ENCODE measurements at regions not wholly inside any gene's neighbourhood (a gene's known extent, or its start where the extent isn't known, plus 50 kb on each side); places are given as distances from the start of the nearest gene placed in this dataset.

GRCh38 chr14:23895053-23895419 is 58.5 kb upstream of the DHRS4 start:
- DNase-seq = no peak
- no peak overlapping the region for H3K4me3 Mint-ChIP-seq

More at GRCh38 chr14:23895053-23895419, 58.5 kb upstream of the DHRS4 start:
- H2BK15ac ChIP-seq (ENCODE audit: low read depth, low read length) = no peak overlapping the region
- TF ChIP-seq, protein P1, sequence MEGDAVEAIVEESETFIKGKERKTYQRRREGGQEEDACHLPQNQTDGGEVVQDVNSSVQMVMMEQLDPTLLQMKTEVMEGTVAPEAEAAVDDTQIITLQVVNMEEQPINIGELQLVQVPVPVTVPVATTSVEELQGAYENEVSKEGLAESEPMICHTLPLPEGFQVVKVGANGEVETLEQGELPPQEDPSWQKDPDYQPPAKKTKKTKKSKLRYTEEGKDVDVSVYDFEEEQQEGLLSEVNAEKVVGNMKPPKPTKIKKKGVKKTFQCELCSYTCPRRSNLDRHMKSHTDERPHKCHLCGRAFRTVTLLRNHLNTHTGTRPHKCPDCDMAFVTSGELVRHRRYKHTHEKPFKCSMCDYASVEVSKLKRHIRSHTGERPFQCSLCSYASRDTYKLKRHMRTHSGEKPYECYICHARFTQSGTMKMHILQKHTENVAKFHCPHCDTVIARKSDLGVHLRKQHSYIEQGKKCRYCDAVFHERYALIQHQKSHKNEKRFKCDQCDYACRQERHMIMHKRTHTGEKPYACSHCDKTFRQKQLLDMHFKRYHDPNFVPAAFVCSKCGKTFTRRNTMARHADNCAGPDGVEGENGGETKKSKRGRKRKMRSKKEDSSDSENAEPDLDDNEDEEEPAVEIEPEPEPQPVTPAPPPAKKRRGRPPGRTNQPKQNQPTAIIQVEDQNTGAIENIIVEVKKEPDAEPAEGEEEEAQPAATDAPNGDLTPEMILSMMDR (conservative IDR thresholded peaks at IDR 0.05) = no peak
- H4K91ac ChIP-seq (ENCODE audit: insufficient read length, low read depth, low read length) = no peak overlapping the region
- Mint-ChIP-seq H3K27me3 (ENCODE audit: low read depth) (no peaks in the 10 kb centered on the region), H3K9me3 (peaks cover 26 to 78% of the 10 kb centered on the region in 2 experiments), H3K36me3 (ENCODE audit: insufficient read depth in 1 of 3, low read depth in 3 of 3) (peaks cover 3 to 26% (median 4%) of the 10 kb centered on the region in 3 experiments; a peak in 6 of 7 replicates), H3K27ac (no peak overlapping the region), H3K4me1 (no peaks in the 10 kb centered on the region)
- no peak overlapping the region for H3K4me2 ChIP-seq (ENCODE audit: insufficient read depth, insufficient read length, low read length)
- no peaks in the 10 kb centered on the region for H3K27me3 ChIP-seq (ENCODE audit: insufficient read depth, low read length)
- H3K9ac ChIP-seq (ENCODE audit: extremely low read depth, insufficient read length, low read length) = no peak overlapping the region
- H3K23me2 ChIP-seq (ENCODE audit: insufficient read length, low read depth, low read length, poor library complexity, severe bottlenecking) = no peaks in the 10 kb centered on the region
- H3K4me1 ChIP-seq (ENCODE audit: insufficient read depth, low read length) = no peaks in the 10 kb centered on the region
- no peaks in the 10 kb centered on the region for H4K20me1 ChIP-seq (ENCODE audit: control insufficient read depth, insufficient read depth, insufficient read length)
- H2BK120ac ChIP-seq (ENCODE audit: low read depth, low read length, poor library complexity, severe bottlenecking) = no peak overlapping the region
- H3K56ac ChIP-seq (ENCODE audit: insufficient read length, low read depth, low read length) = no peak overlapping the region
- H3K27ac ChIP-seq (ENCODE audit: insufficient read length, low read depth, low read length) = no peak overlapping the region
- no peak overlapping the region for H2AFZ ChIP-seq (ENCODE audit: low read length)
- no peak overlapping the region for H3K23ac ChIP-seq (ENCODE audit: insufficient read length, low read depth, low read length)
- no peak overlapping the region for H2BK5ac ChIP-seq (ENCODE audit: insufficient read length, low read length)
- no peak overlapping the region for H2AK5ac ChIP-seq (ENCODE audit: insufficient read length, low read length)
- H3K79me2 ChIP-seq (ENCODE audit: insufficient read depth, low read length) = no peaks in the 10 kb centered on the region
- no peak overlapping the region for H2BK12ac ChIP-seq (ENCODE audit: insufficient read length, low read depth, low read length)
- H3T11ph ChIP-seq (ENCODE audit: low read length) = no peak overlapping the region
- peaks cover 8% of the 10 kb centered on the region for H3K9me3 ChIP-seq (ENCODE audit: control insufficient read depth, low read depth, low read length)
- no peak overlapping the region for H4K5ac ChIP-seq (ENCODE audit: insufficient read length, low read depth, low read length)
- WGBS (ENCODE audit: extremely low coverage, insufficient read length, low lambda C conversion rate) = no CpG with 5 or more reads among the region's 1 CpG
- no peak overlapping the region for H2BK20ac ChIP-seq (ENCODE audit: low read depth, low read length, poor library complexity, severe bottlenecking)
- H3K79me1 ChIP-seq (ENCODE audit: insufficient read depth, low read depth, low read length, poor library complexity, severe bottlenecking) = no peaks in the 10 kb centered on the region
- H3K18ac ChIP-seq (ENCODE audit: insufficient read length, low read depth, low read length) = no peak overlapping the region
- no peak overlapping the region for H3K14ac ChIP-seq (ENCODE audit: insufficient read depth, low read length)
- H4K8ac ChIP-seq (replicated peaks; ENCODE audit: insufficient read length, low read depth, low read length) = no peak overlapping the region
- H3K4ac ChIP-seq (ENCODE audit: low read depth, low read length) = no peak overlapping the region
